A673 (cell line): ENCODE measurements at regions not wholly inside any gene's neighbourhood (a gene's known extent, or its start where the extent isn't known, plus 50 kb on each side); places are given as distances from the start of the nearest gene placed in this dataset.

Experiments
- EZH2 ChIP-seq: fragments of 200-600 bp; sonication (generic); IDR thresholded peaks from 2 replicates; pipeline ENCODE4 v1.6.1; 2017; ENCODE audit warnings: borderline replicate concordance, low read depth, mild to moderate bottlenecking, mixed read lengths, antibody characterized with exemption, low read length; ENCODE audit not compliant: poor library complexity, severe bottlenecking
- TF ChIP-seq, protein P1 (sequence below): fragments of 300-800, 200-600 bp; sonication (generic); conservative IDR thresholded peaks from 2 replicates; pipeline ENCODE4 v1.5.1; 2017; ENCODE audit warnings: low read depth, mild to moderate bottlenecking, antibody characterized with exemption, low read length, moderate library complexity, mixed read lengths

- TF ChIP-seq, protein P1, sequence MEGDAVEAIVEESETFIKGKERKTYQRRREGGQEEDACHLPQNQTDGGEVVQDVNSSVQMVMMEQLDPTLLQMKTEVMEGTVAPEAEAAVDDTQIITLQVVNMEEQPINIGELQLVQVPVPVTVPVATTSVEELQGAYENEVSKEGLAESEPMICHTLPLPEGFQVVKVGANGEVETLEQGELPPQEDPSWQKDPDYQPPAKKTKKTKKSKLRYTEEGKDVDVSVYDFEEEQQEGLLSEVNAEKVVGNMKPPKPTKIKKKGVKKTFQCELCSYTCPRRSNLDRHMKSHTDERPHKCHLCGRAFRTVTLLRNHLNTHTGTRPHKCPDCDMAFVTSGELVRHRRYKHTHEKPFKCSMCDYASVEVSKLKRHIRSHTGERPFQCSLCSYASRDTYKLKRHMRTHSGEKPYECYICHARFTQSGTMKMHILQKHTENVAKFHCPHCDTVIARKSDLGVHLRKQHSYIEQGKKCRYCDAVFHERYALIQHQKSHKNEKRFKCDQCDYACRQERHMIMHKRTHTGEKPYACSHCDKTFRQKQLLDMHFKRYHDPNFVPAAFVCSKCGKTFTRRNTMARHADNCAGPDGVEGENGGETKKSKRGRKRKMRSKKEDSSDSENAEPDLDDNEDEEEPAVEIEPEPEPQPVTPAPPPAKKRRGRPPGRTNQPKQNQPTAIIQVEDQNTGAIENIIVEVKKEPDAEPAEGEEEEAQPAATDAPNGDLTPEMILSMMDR = no peak
- no peak for TF ChIP-seq EZH2
Measured at GRCh38 chr3:16809993-16810392, 74.8 kb upstream of the PLCL2 start.
